ENCODE measurements at regions not wholly inside any gene's neighbourhood (a gene's known extent, or its start where the extent isn't known, plus 50 kb on each side); places are given as distances from the start of the nearest gene placed in this dataset.
A peak's percentile ranks its signal among the peaks of the same experiment; 100 is the strongest.

- TF ChIP-seq, protein P1, sequence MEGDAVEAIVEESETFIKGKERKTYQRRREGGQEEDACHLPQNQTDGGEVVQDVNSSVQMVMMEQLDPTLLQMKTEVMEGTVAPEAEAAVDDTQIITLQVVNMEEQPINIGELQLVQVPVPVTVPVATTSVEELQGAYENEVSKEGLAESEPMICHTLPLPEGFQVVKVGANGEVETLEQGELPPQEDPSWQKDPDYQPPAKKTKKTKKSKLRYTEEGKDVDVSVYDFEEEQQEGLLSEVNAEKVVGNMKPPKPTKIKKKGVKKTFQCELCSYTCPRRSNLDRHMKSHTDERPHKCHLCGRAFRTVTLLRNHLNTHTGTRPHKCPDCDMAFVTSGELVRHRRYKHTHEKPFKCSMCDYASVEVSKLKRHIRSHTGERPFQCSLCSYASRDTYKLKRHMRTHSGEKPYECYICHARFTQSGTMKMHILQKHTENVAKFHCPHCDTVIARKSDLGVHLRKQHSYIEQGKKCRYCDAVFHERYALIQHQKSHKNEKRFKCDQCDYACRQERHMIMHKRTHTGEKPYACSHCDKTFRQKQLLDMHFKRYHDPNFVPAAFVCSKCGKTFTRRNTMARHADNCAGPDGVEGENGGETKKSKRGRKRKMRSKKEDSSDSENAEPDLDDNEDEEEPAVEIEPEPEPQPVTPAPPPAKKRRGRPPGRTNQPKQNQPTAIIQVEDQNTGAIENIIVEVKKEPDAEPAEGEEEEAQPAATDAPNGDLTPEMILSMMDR (IDR thresholded peaks at IDR 0.05; ENCODE audit: borderline replicate concordance, extremely low read depth, insufficient read depth): no peak
- intact Hi-C loops (cut with DNase I): no loop called here
- Histone ChIP-seq H3K4me1 (ENCODE audit: control insufficient read depth in 2 of 3, insufficient read depth in 2 of 3, low read depth in 1 of 3, low read length in 3 of 3) (no peaks in the 10 kb centered on the region), H3K9ac (ENCODE audit: low read length in 3 of 3) (no peak overlapping the region), H3K27ac (ENCODE audit: low read depth in 2 of 2, low read length in 2 of 2) (no peak overlapping the region), H3K9me3 (ENCODE audit: control insufficient read depth in 2 of 3, insufficient read depth in 1 of 3, low read length in 3 of 3) (no peaks in the 10 kb centered on the region), H3K27me3 (ENCODE audit: control insufficient read depth, insufficient read depth, low read length) (no peaks in the 10 kb centered on the region), H3K4me3 (ENCODE audit: low read length in 3 of 3) (no peak overlapping the region), H3K36me3 (ENCODE audit: control insufficient read depth in 2 of 3, insufficient read depth in 3 of 3, low read length in 3 of 3) (no peaks in the 10 kb centered on the region)
- peak in 1 of 5 donors; percentile 2 for DNase-seq
- FAIRE-seq: no peak
Observed at GRCh38 chr2:138446043-138446442, 55.5 kb upstream of the SPOPL start.

GRCh38 chr2:138447889-138448570 lies 53.5 kb upstream of the SPOPL start:
- Histone ChIP-seq H3K36me3 (ENCODE audit: control insufficient read depth in 2 of 3, insufficient read depth in 3 of 3, low read length in 3 of 3) (no peaks in the 10 kb centered on the region), H3K9me3 (ENCODE audit: control insufficient read depth in 2 of 3, insufficient read depth in 1 of 3, low read length in 3 of 3) (no peaks in the 10 kb centered on the region), H3K27ac (ENCODE audit: low read depth in 2 of 2, low read length in 2 of 2) (no peak overlapping the region), H3K4me3 (ENCODE audit: low read length in 3 of 3) (no peak overlapping the region), H3K9ac (ENCODE audit: low read length in 3 of 3) (no peak overlapping the region), H3K27me3 (ENCODE audit: control insufficient read depth, insufficient read depth, low read length) (no peaks in the 10 kb centered on the region), H3K4me1 (ENCODE audit: control insufficient read depth in 2 of 3, insufficient read depth in 2 of 3, low read depth in 1 of 3, low read length in 3 of 3) (no peaks in the 10 kb centered on the region)
- intact Hi-C loops (cut with DNase I): no loop called here
- peak in 1 of 5 donors; percentile 9 for DNase-seq
- TF ChIP-seq, protein P1 (IDR thresholded peaks at IDR 0.05; ENCODE audit: borderline replicate concordance, extremely low read depth, insufficient read depth): no peak
- FAIRE-seq: no peak
